Left ventricle myocardium superior (tissue), 1 donor: ENCODE measurements at regions not wholly inside any gene's neighbourhood (a gene's known extent, or its start where the extent isn't known, plus 50 kb on each side); places are given as distances from the start of the nearest gene placed in this dataset.
"Not testable (repeated sequence)": the region's sequence is repeated elsewhere in the genome, so short reads cannot be mapped to it uniquely, and the experiment has no call there.

Experiments
- ATAC-seq: fragments of 200-7000 bp; cut with Tn5 transposase; one replicate; pipeline ENCODE4 v1.9.1; 2020; ENCODE audit warnings: mild to moderate bottlenecking, moderate library complexity
- DNase-seq: peaks from one replicate; pipeline ENCODE4 v3.0.0-alpha.2; 2020
- intact Hi-C: fragments of 100-400 bp; cut with micrococcal nuclease; formaldehyde crosslinking; loops from one replicate; pipeline ENCODE4 v1.11.0; 2022
- donor health status: DM: no; HTN: yes; CAD: no; lungs with severe emphysema.

DNA sequence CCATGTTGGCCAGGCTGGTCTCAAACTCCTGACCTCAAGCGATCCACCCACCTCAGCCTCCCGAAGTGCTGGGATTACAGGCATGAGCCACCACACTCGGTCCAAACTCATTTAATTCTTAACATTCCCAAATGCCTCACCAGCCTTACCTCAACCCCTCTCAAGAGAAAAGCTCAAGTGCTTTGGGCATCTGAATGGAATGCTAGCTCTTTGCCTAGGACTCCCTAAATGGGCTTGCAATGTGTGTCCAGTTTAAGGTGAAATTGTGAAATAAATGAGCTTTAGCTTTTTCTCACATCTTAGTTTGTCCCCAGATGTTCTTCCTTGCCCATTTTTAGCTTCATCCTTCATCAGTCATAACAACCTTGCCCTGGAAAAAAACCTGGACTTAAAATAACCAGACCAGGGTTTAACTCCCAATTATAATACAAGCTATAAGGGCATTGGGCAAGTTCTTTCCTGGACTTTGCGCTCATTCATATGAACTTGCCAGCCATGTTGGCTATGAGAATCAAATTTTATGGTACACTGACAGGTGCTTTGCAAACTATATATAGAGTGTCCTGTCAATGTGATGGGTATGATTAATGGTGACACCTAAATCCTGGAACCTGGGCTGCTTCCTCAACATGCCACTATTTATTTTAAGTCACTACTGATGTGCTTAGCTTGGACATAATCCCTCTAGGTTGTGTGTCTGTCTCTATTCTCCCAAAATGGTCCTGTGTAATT is 95.1 kb upstream of the SERPINE2 start:
- intact Hi-C loops = no loop called here
- ATAC-seq (no peak), DNase-seq (no peak)

GRCh38 chr2:224133387-224133786 is 94.3 kb upstream of the SERPINE2 start:
- no peak for DNase-seq
- ATAC-seq = no peak
- intact Hi-C loops = no loop called here

DNA sequence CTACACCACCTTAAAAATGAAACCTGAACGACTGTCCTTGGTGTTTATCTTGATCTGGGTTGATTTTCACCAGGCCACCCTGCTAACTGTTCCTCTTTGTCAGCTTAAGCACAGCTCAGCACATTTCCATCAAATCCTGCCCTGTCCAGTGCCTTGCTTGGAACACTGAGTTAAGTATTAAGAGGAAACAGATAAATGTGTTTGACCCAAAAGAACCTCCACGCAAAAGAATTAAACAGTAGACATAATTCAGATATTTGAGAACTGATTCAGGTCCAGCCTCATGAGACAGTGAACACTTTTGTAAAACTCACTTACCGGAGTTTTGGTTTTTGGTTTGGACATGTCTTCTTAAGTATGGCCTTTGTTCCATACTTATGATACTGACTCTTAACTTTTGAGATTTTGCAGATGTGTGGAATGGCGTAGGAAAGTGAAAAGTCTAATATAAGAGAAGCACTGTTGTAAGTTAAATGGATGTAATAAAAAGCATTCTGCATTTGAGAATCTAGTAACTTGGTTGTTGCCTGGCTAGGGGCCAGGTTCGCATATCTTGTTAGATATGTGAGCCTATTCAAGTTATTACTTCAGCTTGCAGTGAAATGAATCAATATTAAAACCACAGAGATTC is 88.9 kb upstream of the SERPINE2 start:
- intact Hi-C loops = no loop called here
- no peak for ATAC-seq
- DNase-seq = no peak

DNA sequence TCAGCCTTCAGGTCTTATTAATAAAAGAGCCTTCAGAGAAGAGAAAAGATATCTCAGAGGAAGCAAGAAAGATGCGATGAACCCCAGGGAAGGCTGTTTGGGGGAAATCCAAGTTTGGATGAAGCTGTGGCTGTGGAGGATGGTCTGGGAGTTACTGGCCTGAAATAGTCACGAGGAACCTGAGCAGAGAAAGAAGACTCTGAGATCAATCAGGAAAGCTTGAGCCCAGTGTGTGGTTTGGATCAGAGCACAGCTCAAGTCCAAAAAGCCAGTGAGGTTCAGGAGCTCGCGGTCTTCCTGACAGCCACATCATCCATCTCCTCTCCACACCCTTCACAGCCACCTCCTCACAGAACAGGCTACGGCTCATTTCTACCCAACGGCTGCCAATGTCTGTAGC is 87.4 kb upstream of the SERPINE2 start:
- ATAC-seq (peak; percentile 68), DNase-seq (no peak)
- intact Hi-C loops = no loop called here

GRCh38 chr2:224126003-224126402 is 86.9 kb upstream of the SERPINE2 start:
- intact Hi-C loops = no loop called here
- DNase-seq (peak; percentile 77), ATAC-seq (peak; percentile 97)

GRCh38 chr2:224122542-224122941 is 83.5 kb upstream of the SERPINE2 start:
- DNase-seq (no peak), ATAC-seq (no peak)
- intact Hi-C loops = no loop called here

DNA sequence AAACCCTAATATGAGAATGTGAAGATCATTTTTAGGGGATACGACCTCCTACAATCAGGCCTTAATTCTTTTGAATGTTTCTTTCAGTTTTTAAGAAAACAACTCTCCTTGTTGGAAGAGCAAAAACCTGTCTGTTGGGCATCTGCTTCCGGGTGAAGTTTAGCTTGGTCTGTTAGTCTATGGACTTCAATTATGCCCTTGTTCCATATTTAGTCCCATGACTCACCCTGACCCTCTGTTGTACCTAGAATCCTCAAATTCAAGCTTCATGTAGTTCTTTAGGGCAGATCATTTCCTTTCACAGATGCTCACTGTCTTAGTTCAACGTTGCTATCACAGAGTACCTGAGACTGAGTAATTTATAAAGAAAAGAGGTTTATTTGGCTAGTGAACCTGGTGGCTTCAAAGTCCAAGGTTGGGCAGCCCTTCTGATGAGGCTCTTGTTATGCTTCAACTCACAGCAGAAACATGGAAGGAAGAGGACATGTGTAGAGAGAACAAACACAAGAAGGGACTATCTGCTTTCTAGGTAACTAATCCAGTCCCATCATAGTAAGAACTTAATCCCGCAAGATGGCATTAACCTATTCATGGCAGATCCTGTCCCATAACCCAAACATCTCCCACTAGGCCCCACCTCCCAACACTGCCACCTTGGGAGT is 82.5 kb upstream of the SERPINE2 start:
- no peak for ATAC-seq
- DNase-seq = no peak
- intact Hi-C loops = no loop called here

DNA sequence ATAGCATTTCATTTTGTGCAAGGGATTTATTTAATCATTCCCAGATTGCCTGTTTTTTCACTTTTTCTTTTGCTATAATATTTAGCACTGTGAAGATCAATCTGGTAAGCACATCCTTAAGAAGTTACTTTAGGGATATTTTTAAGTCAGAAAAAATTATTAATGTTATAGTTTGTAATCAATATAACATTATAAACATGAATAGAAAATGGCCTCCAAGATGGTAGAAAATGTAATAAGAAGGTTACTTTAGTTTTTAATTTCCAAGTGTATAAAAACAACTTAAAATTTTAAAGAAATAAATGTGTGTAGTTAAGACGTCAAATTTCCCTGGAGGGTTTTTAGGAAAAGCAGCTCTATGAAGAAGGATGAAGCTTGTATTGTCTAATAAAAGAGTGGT is 81.9 kb upstream of the SERPINE2 start:
- ATAC-seq (no peak), DNase-seq (no peak)
- intact Hi-C loops = no loop called here

- ATAC-seq, DNase-seq, intact Hi-C loops: not testable (repeated sequence)
Measured at GRCh38 chr2:224119846-224120245, 80.8 kb upstream of the SERPINE2 start.

- DNase-seq = no peak
- intact Hi-C loops = no loop called here
- ATAC-seq = no peak
Measured at GRCh38 chr2:224114428-224114827, 75.3 kb upstream of the SERPINE2 start.

DNA sequence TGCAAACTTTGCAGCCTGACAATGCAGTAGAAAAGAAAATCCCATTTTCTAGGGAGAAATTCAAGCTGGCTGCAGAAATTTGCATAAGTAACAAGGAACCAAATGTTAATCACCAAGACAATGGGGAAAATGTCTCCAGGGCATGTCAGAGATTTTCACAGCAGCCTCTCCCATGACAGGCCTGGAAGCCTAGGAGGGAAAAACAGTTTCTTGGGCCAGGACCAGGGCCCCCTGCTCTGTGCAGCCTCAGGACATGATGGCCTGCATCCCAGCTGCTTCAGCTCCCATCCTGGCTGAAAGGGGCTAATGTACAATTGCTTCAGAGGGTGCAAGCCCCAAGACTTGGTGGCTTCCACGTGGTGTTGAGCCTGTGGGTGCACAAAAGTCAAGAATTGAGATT is 74.8 kb upstream of the SERPINE2 start:
- ATAC-seq, intact Hi-C loops, DNase-seq: not testable (repeated sequence)

DNA sequence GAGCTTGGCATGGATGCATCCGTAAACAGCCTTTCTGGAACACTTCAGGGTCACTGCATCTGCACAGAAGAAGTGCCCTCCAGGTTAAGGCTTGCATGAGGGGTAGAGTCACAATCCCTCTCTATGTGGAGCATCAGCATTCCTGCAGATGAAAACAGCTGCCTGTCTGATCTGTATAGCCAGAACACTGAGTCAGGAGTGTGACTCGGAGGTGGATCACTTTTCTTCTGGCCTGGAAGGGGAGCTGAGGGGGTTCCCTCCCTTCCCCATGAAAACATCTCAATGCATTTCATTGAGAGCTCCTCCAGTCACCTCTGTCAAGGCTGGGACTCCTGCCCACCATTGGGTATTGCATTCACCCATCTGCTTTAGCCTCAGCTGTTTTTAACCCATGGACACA is 72.5 kb upstream of the SERPINE2 start:
- intact Hi-C loops = no loop called here
- ATAC-seq (no peak), DNase-seq (no peak)

DNA sequence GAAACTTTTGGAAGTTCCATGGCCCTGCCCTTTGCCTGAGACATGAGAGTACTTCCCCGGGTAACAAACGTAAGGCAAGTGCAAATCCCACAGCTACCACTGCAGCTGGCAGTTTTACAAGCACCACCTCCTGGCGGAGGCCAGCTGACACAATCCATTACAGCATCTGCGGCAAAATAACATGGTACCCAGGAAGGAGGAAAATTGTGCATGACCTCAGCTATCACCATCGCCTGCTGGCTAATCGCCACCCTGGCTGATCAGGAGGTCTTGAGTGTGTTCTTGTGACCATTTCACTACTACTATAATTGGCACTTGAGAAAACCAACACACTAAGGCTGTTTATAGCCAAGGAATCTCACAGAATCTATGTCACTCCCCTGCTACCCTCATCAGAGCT is 71.7 kb upstream of the SERPINE2 start:
- DNase-seq (no peak), ATAC-seq (no peak)
- intact Hi-C loops = no loop called here

DNA sequence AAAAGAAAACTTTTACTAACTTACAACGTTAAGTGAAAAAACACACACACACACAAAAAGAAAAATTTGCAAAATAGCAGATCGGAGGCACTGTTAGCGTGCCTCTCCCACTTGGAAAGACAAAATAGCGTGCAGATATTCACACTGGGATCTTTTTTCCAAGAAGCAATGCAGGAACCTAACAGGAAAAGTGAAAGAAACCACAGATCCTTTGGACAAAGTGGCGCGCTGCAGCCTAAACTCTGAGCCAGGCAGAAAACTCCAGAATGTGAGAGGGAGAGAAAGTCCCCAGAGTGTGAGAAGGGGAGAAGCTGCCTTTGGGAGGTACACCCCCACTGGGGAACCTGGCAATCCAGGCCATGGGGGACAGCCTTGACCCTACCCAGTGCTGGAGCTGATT is 70.7 kb upstream of the SERPINE2 start:
- intact Hi-C loops = no loop called here
- DNase-seq (no peak), ATAC-seq (no peak)

DNA sequence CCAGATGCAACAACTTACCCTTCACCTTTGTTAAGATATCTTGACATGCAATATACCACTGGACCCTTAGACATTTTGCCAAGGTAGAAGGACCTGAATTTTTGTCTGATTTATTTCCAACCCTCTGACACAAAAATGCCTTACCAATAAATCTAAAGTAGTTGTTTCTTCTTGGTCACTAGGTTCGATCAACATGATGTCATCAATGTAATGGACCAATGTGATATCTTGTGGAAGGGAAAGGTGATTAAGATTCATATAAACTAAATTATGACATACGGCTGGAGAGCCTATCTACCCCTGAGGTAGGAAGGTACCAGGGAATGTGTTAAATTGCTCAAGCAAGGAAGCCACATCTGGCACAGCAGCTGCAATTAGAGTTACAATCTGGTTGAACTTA is 67.7 kb upstream of the SERPINE2 start:
- DNase-seq (no peak), ATAC-seq (no peak)
- intact Hi-C loops = no loop called here

GRCh38 chr2:224104668-224105386 is 65.7 kb upstream of the SERPINE2 start:
- no peak for DNase-seq
- ATAC-seq = no peak
- intact Hi-C loops = no loop called here

DNA sequence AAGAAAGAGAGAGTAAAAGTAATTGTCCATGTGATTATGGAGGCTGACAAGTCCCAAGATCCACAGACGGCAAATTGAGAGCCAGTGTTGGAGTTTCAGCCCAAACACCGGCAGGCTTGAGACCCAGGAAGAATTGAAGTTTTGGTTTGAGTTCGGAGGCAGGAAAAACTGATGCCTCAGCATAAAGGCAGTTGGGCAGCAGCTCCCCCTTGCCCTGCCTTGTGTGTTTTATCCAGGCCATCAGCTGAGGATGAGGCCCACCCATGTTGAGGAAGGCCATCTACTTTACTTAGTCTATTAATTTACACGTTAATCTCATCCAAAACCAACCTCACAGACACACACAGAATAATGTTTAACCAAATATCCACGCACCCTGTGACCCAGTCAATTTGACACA is 64.6 kb upstream of the SERPINE2 start:
- ATAC-seq = no peak
- intact Hi-C loops = no loop called here
- no peak for DNase-seq

DNA sequence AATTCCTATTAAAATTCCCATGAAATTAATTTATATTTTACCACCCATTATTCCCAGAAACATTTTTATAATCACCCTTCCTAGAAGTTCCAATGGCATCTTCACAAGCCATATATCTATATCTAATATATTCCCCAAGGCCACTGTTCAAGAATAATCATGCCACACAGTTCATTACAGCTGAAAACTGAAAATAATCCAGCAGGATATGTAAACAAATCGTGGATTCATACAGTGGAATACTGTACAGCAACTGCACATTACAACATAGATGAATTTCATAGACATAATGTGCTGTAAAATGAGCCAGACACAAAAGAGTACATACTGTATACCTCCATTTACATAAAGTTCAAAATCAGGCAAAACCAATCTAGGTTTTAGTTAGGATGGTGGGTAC is 63.9 kb upstream of the SERPINE2 start:
- intact Hi-C loops = no loop called here
- no peak for DNase-seq

DNA sequence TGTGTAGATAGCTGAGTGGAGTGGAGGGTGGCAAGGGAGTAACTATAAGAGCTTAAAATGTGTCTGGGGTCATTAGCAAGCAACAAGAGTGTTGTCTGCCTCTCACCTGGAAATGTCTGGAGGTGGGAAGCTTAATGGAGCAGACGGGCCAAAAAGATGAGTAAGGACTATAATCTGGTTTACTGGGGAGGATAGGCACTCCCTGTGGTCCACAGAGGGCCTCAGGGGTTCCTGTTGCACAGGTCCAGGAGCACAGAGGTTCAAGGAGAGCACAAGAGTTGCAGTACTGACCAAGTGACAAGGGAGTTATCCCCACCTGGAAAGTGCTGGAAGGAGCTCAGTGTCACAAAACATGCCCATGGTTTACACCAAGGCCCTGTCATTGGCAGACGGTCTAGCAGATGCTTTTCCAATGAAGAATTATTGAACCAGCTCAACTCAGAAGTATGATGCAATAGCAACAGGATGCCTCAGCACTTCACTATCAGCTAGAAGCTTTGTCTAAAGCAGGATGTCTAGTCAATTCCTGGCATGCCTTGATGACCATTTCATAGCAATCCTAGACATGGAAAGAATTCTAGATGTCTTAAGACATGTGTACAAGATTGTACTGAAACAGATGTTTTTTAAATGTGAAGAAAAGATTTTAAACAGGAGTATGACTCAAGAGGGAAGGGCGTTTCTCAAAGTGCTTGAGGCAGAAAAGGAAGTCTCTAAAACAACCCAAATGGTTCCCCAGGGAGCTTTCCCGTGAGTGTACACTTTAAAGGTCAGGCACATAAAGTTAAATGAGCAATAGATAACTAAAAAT is 62.9 kb upstream of the SERPINE2 start:
- DNase-seq = no peak

More for the DNA sequence above, 63.9 kb upstream of the SERPINE2 start:
- ATAC-seq = no peak

More for the DNA sequence above, 62.9 kb upstream of the SERPINE2 start:
- ATAC-seq = peak; percentile 85
- intact Hi-C loops = no loop called here
